Endothelial cell of umbilical vein (primary cell): ENCODE measurements at regions not wholly inside any gene's neighbourhood (a gene's known extent, or its start where the extent isn't known, plus 50 kb on each side); places are given as distances from the start of the nearest gene placed in this dataset.

ENCODE experiments used
- BruUV-seq: library from RNA; stranded (reverse); fragments of 400-500 nt; replicated peaks from 2 replicates; lab custom pipeline; 2021; lab: Mats Ljungman, UMichigan
- CTCF ChIA-PET: fragments of 300-600, 350-600 bp; sonication (Branson Sonifier 250); formaldehyde crosslinking; loops from one replicate; lab custom pipeline; 2021; ENCODE audit warnings: antibody characterized with exemption, inconsistent platforms; lab: Charles Lee
- POLR2A ChIA-PET: fragments of 300-600, 350-600 bp; sonication (Branson Sonifier 250); formaldehyde crosslinking; loops from one replicate; lab custom pipeline; 2021; ENCODE audit warnings: antibody characterized with exemption, inconsistent platforms; lab: Charles Lee
- DNase-seq: peaks from one replicate; pipeline ENCODE4 v3.0.0-alpha.2; 2011; ENCODE audit warnings: low read depth, low spot score
- FAIRE-seq: peaks from 2 replicates; lab custom pipeline; 2011; peaks lifted over from hg19 to GRCh38; lab: Jason Lieb, UNC
- H2AFZ ChIP-seq: 2 replicates; pipeline ENCODE4 v1.6.0; 2012; ENCODE audit warnings: low read depth, low read length, control low read depth, inconsistent platforms
- H3K27ac ChIP-seq: 2 replicates; pipeline ENCODE4 v1.5.1; 2011; ENCODE audit warnings: low read depth, mild to moderate bottlenecking, control low read depth, low read length, moderate library complexity; ENCODE audit not compliant: insufficient read depth
- H3K27me3 ChIP-seq, 2 experiments: 2 replicates each; pipeline versions ENCODE4 v1.6.0 to v1.6.1; 2011; ENCODE audit warnings: low read length in 2 of 2, mixed read lengths in 1 of 2; ENCODE audit not compliant: control insufficient read depth in 2 of 2, insufficient read depth in 2 of 2
- H3K36me3 ChIP-seq, 2 experiments: 2 replicates in 1 of 2; 3 replicates in 1 of 2; pipeline ENCODE4 v1.5.1; 2011; ENCODE audit warnings: low read length in 2 of 2, mild to moderate bottlenecking in 1 of 2, moderate library complexity in 1 of 2; ENCODE audit not compliant: control insufficient read depth in 2 of 2, insufficient read depth in 2 of 2; ENCODE audit errors: extremely low read depth in 1 of 2
- H3K4me1 ChIP-seq: 3 replicates; pipeline ENCODE4 v1.5.1; 2011; ENCODE audit warnings: mild to moderate bottlenecking, low read length; ENCODE audit not compliant: control insufficient read depth, insufficient read depth; ENCODE audit errors: extremely low read depth
- H3K4me2 ChIP-seq: 2 replicates; pipeline ENCODE4 v1.6.1; 2011; ENCODE audit warnings: low read length, control low read depth, mixed read lengths; ENCODE audit not compliant: insufficient read depth
- H3K4me3 ChIP-seq, 3 experiments: fragments of 200-600 bp in 1 of 3; sonication (generic), shearing (Covaris generic) in 1 of 3; replicated peaks in 1 of 3; 2 replicates each; pipeline ENCODE4 v1.5.1; 2011 to 2016; ENCODE audit warnings: control low read depth in 3 of 3, low read length in 3 of 3, mild to moderate bottlenecking in 2 of 3, inconsistent platforms in 1 of 3, low read depth in 1 of 3, moderate library complexity in 1 of 3; ENCODE audit not compliant: insufficient read depth in 1 of 3
- H3K79me2 ChIP-seq: 2 replicates; pipeline ENCODE4 v1.6.0; 2012; ENCODE audit warnings: low read length, inconsistent platforms; ENCODE audit not compliant: control insufficient read depth, insufficient read depth
- H3K9ac ChIP-seq: replicated peaks from 2 replicates; pipeline ENCODE3; 2011; ENCODE audit warnings: low read length, control low read depth; ENCODE audit not compliant: insufficient read depth; ENCODE audit errors: extremely low read depth
- H3K9me1 ChIP-seq: replicated peaks from 3 replicates; pipeline ENCODE4 v1.6.0; 2011; ENCODE audit warnings: mild to moderate bottlenecking, low read length; ENCODE audit not compliant: control insufficient read depth, insufficient read depth; ENCODE audit errors: extremely low read depth
- H3K9me3 ChIP-seq: replicated peaks from 2 replicates; pipeline ENCODE4 v1.5.1; 2012; ENCODE audit warnings: low read length, inconsistent platforms; ENCODE audit not compliant: control insufficient read depth, insufficient read depth
- H4K20me1 ChIP-seq: replicated peaks from 2 replicates; pipeline ENCODE3; 2011; ENCODE audit warnings: mild to moderate bottlenecking, low read length; ENCODE audit not compliant: control insufficient read depth, insufficient read depth; ENCODE audit errors: extremely low read depth
- EZH2 ChIP-seq: IDR thresholded peaks from 2 replicates; pipeline ENCODE4 v1.6.1; 2012; ENCODE audit warnings: borderline replicate concordance, low read depth, mild to moderate bottlenecking, moderate library complexity, low read length, inconsistent platforms; ENCODE audit not compliant: severe bottlenecking
- GATA2 ChIP-seq: IDR thresholded peaks from 2 replicates; pipeline ENCODE4 v1.7.0; 2011; ENCODE audit warnings: low read depth, mild to moderate bottlenecking, moderate library complexity, mixed read lengths, low read length; ENCODE audit not compliant: insufficient read length, insufficient read depth
- JUN ChIP-seq: IDR thresholded peaks from 2 replicates; pipeline ENCODE4 v1.6.1; 2011; ENCODE audit warnings: borderline replicate concordance, low read depth; ENCODE audit not compliant: insufficient read length, insufficient read depth
- MAX ChIP-seq: IDR thresholded peaks from 2 replicates; pipeline ENCODE4 v1.6.1; 2011; ENCODE audit not compliant: insufficient read depth, insufficient read length
- MYC ChIP-seq: IDR thresholded peaks from one replicate; pipeline ENCODE4 v1.6.1; 2011; ENCODE audit warnings: mild to moderate bottlenecking, low read depth, low read length
- POLR2A ChIP-seq: IDR thresholded peaks from 2 replicates; pipeline ENCODE4 v1.6.1; 2012; ENCODE audit warnings: low read depth, mild to moderate bottlenecking, control low read depth, low read length
- dilution Hi-C: fragments of 300-500 bp; cut with MboI; formaldehyde crosslinking; loops from one replicate; pipeline ENCODE4 v1.15.0; 2019; ENCODE audit warnings: low sequenced_read_pairs; ENCODE audit not compliant: extremely low pct_ligation_motif_present
- intact Hi-C: fragments of 100-400 bp; cut with micrococcal nuclease; formaldehyde crosslinking; loops from one replicate; pipeline ENCODE4 v1.10.0; 2022
- TF ChIP-seq, protein P1 (sequence below), 2 donors: IDR thresholded peaks; 1 replicate in 1 of 2; 2 replicates in 1 of 2; pipeline ENCODE4 v1.5.1; 2011; ENCODE audit warnings: low read length in 2 of 2, mild to moderate bottlenecking in 2 of 2, moderate library complexity in 2 of 2, control low read depth in 1 of 2, inconsistent platforms in 1 of 2, low read depth in 1 of 2; ENCODE audit not compliant: insufficient read depth in 1 of 2; ENCODE audit errors: extremely low read depth in 1 of 2

GRCh38 chrX:113136836-113137235, 296.2 kb upstream of the AMOT start:
- TF ChIP-seq, protein P1, sequence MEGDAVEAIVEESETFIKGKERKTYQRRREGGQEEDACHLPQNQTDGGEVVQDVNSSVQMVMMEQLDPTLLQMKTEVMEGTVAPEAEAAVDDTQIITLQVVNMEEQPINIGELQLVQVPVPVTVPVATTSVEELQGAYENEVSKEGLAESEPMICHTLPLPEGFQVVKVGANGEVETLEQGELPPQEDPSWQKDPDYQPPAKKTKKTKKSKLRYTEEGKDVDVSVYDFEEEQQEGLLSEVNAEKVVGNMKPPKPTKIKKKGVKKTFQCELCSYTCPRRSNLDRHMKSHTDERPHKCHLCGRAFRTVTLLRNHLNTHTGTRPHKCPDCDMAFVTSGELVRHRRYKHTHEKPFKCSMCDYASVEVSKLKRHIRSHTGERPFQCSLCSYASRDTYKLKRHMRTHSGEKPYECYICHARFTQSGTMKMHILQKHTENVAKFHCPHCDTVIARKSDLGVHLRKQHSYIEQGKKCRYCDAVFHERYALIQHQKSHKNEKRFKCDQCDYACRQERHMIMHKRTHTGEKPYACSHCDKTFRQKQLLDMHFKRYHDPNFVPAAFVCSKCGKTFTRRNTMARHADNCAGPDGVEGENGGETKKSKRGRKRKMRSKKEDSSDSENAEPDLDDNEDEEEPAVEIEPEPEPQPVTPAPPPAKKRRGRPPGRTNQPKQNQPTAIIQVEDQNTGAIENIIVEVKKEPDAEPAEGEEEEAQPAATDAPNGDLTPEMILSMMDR (IDR thresholded peaks at IDR 0.05; ENCODE audit: extremely low read depth in 1 of 2, insufficient read depth in 1 of 2, low read depth in 1 of 2, low read length in 2 of 2), result no peak
- no peak for TF ChIP-seq POLR2A
- TF ChIP-seq GATA2, result no peak
- no peak for TF ChIP-seq MYC
- TF ChIP-seq JUN, result no peak
- TF ChIP-seq EZH2, result no peak
- TF ChIP-seq MAX, result no peak
- DNase-seq (no peak), FAIRE-seq (no peak)
- Histone ChIP-seq H3K9me3 (no peaks in the 10 kb centered on the region), H3K9me1 (no peaks in the 10 kb centered on the region), H3K4me1 (no peaks in the 10 kb centered on the region), H3K27ac (no peak overlapping the region), H3K4me2 (no peak overlapping the region), H2AFZ (no peak overlapping the region), H3K4me3 (no peak overlapping the region), H3K9ac (no peak overlapping the region), H3K79me2 (no peaks in the 10 kb centered on the region), H3K27me3 (no peaks in the 10 kb centered on the region), H4K20me1 (no peaks in the 10 kb centered on the region), H3K36me3 (no peaks in the 10 kb centered on the region)
- intact Hi-C loops (no loop called here), dilution Hi-C loops (no loop called here)
- ChIA-PET CTCF (no interaction called here), POLR2A (no interaction called here)
- BruUV-seq, result no TSS peak
